ENCODE measurements at regions not wholly inside any gene's neighbourhood (a gene's known extent, or its start where the extent isn't known, plus 50 kb on each side); places are given as distances from the start of the nearest gene placed in this dataset.
A peak's percentile ranks its signal among the peaks of the same experiment; 100 is the strongest.

GRCh38 chr6:1542764-1543163, 67.0 kb upstream of the FOXC1 start:
- Histone ChIP-seq H3K27me3 (ENCODE audit: control insufficient read depth, insufficient read depth, low read length) (no peaks in the 10 kb centered on the region), H3K4me3 (ENCODE audit: low read depth, low read length) (no peak overlapping the region), H3K9me3 (ENCODE audit: control insufficient read depth in 2 of 2, low read length in 2 of 2) (peaks cover 0 to 4% of the 10 kb centered on the region in 2 experiments), H3K27ac (ENCODE audit: insufficient read depth, low read length, poor library complexity, severe bottlenecking) (no peak overlapping the region), H3K36me3 (ENCODE audit: control insufficient read depth, insufficient read depth, low read length) (no peaks in the 10 kb centered on the region), H3K4me1 (ENCODE audit: control insufficient read depth, insufficient read depth, low read length, poor library complexity, severe bottlenecking) (no peaks in the 10 kb centered on the region)
- H3K27me3 Mint-ChIP-seq: peaks cover 2% of the 10 kb centered on the region
- H3K36me3 Mint-ChIP-seq: peaks cover 20% of the 10 kb centered on the region
- DNase-seq: no peak
- peaks cover 0 to 21% (median 9%) of the 10 kb centered on the region in 4 donors for H3K4me1 Mint-ChIP-seq
- ATAC-seq (ENCODE audit: low read depth in 2 of 2): no peak
- H3K9me3 Mint-ChIP-seq: peaks cover 0 to 12% (median 0%) of the 10 kb centered on the region in 7 donors
- no peak overlapping the region for H3K27ac Mint-ChIP-seq
- H3K4me3 Mint-ChIP-seq: no peak overlapping the region

GRCh38 chr6:1544000-1544399, 65.7 kb upstream of the FOXC1 start:
- Histone ChIP-seq H3K9me3 (ENCODE audit: control insufficient read depth in 2 of 2, low read length in 2 of 2) (peaks cover 0 to 4% of the 10 kb centered on the region in 2 experiments), H3K4me1 (ENCODE audit: control insufficient read depth, insufficient read depth, low read length, poor library complexity, severe bottlenecking) (no peaks in the 10 kb centered on the region), H3K27ac (ENCODE audit: insufficient read depth, low read length, poor library complexity, severe bottlenecking) (no peak overlapping the region), H3K36me3 (ENCODE audit: control insufficient read depth, insufficient read depth, low read length) (peaks cover 2% of the 10 kb centered on the region), H3K27me3 (ENCODE audit: control insufficient read depth, insufficient read depth, low read length) (no peaks in the 10 kb centered on the region), H3K4me3 (ENCODE audit: low read depth, low read length) (no peak overlapping the region)
- DNase-seq (no peak), ATAC-seq (ENCODE audit: low read depth in 2 of 2) (no peak)
- Mint-ChIP-seq H3K27me3 (peaks cover 4% of the 10 kb centered on the region), H3K4me1 (peaks cover 0 to 12% (median 9%) of the 10 kb centered on the region in 4 donors), H3K36me3 (peaks cover 26% of the 10 kb centered on the region), H3K4me3 (no peak overlapping the region), H3K27ac (no peak overlapping the region), H3K9me3 (peaks cover 0 to 12% (median 0%) of the 10 kb centered on the region in 7 donors)

DNA sequence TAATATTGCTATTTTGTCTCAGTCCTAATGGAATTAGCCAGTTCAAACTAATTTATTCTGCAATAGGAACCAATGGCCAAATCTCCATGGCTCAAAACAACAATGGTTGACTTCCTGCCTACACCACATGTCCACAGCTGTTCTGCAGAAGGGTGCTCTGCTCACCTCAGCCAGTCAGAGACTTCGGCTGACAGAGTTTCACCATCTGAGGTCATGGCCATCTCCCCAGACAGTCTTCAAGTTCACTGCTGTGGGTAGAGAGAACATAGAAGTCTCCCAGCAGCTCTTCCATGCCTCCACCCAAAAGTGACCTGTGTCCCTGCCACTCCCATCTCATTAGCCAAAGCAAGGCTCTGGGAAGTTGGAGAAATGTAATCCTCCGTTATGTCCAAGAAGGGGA, 65.1 kb upstream of the FOXC1 start:
- Mint-ChIP-seq H3K9me3 (peaks cover 0 to 12% (median 0%) of the 10 kb centered on the region in 7 donors), H3K4me3 (no peak overlapping the region), H3K27ac (peak overlapping the region in 1 of 3 donors; percentile 44), H3K27me3 (peaks cover 4% of the 10 kb centered on the region), H3K36me3 (peaks cover 26% of the 10 kb centered on the region), H3K4me1 (peaks cover 0 to 12% (median 8%) of the 10 kb centered on the region in 4 donors)
- Histone ChIP-seq H3K27me3 (ENCODE audit: control insufficient read depth, insufficient read depth, low read length) (no peaks in the 10 kb centered on the region), H3K27ac (ENCODE audit: insufficient read depth, low read length, poor library complexity, severe bottlenecking) (no peak overlapping the region), H3K4me3 (ENCODE audit: low read depth, low read length) (no peak overlapping the region), H3K4me1 (ENCODE audit: control insufficient read depth, insufficient read depth, low read length, poor library complexity, severe bottlenecking) (no peaks in the 10 kb centered on the region), H3K36me3 (ENCODE audit: control insufficient read depth, insufficient read depth, low read length) (peaks cover 2% of the 10 kb centered on the region), H3K9me3 (ENCODE audit: control insufficient read depth in 2 of 2, low read length in 2 of 2) (peaks cover 0 to 4% of the 10 kb centered on the region in 2 experiments)
- ATAC-seq (ENCODE audit: low read depth in 2 of 2) (no peak), DNase-seq (no peak)

DNA sequence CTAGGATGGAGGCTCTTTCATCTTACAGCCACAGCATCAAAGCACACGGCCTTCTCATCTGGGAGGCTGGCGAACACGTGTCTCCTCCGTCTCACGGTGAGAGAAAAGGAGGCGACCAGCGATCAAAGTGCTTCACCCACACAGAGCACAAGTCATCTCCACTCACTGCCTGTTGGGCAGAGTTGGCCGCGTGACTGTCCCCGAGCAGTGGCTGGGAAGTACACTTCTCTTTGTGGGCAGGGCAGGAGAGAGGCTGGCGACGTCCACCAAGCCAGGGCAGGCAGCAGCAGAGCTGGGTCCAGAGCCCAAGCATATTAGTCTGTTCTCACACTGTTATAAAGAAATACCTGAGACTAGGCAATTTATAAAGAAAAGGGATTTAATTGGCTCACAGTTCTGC, 64.1 kb upstream of the FOXC1 start:
- H3K27me3 ChIP-seq (ENCODE audit: control insufficient read depth, insufficient read depth, low read length): no peaks in the 10 kb centered on the region
- ATAC-seq (ENCODE audit: low read depth in 2 of 2) (no peak), DNase-seq (no peak)
- Mint-ChIP-seq H3K27me3 (peaks cover 7% of the 10 kb centered on the region), H3K4me3 (no peak overlapping the region), H3K27ac (no peak overlapping the region), H3K9me3 (peaks cover 0 to 12% (median 0%) of the 10 kb centered on the region in 7 donors), H3K4me1 (peaks cover 0 to 10% (median 8%) of the 10 kb centered on the region in 4 donors), H3K36me3 (peaks cover 25% of the 10 kb centered on the region)
- H3K27ac ChIP-seq (ENCODE audit: insufficient read depth, low read length, poor library complexity, severe bottlenecking): no peak overlapping the region
- H3K36me3 ChIP-seq (ENCODE audit: control insufficient read depth, insufficient read depth, low read length): peaks cover 2% of the 10 kb centered on the region
- H3K4me3 ChIP-seq (ENCODE audit: low read depth, low read length): no peak overlapping the region
- H3K4me1 ChIP-seq (ENCODE audit: control insufficient read depth, insufficient read depth, low read length, poor library complexity, severe bottlenecking): no peaks in the 10 kb centered on the region
- peaks cover 0 to 4% of the 10 kb centered on the region in 2 experiments for H3K9me3 ChIP-seq (ENCODE audit: control insufficient read depth in 2 of 2, low read length in 2 of 2)

DNA sequence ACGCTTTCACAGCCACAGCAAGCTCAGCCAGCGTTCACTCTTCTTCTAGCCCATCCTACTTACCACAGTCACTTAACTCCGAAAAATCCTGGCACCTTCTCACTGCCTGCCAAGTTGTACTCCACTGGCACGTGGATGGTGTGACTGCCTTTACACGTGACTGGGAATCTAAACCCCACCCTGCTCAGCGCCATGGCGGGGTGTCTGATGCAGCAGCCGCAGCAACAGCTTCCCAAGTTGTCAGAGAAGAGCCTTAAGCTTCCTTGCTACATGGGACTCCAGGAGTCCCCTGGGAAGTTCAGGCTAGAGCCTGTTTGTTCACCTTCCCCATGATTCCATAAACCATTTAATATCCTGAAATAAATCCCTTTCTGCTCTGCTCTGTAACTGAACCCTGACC, 61.9 kb upstream of the FOXC1 start:
- H3K27me3 Mint-ChIP-seq: peaks cover 8% of the 10 kb centered on the region
- H3K27ac ChIP-seq (ENCODE audit: insufficient read depth, low read length, poor library complexity, severe bottlenecking): no peak overlapping the region
- H3K27me3 ChIP-seq (ENCODE audit: control insufficient read depth, insufficient read depth, low read length): no peaks in the 10 kb centered on the region
- H3K36me3 ChIP-seq (ENCODE audit: control insufficient read depth, insufficient read depth, low read length): peaks cover 2% of the 10 kb centered on the region
- peaks cover 0 to 12% (median 0%) of the 10 kb centered on the region in 7 donors for H3K9me3 Mint-ChIP-seq
- peaks cover 22% of the 10 kb centered on the region for H3K36me3 Mint-ChIP-seq
- no peak for ATAC-seq (ENCODE audit: low read depth in 2 of 2)
- H3K4me3 Mint-ChIP-seq: no peak overlapping the region
- DNase-seq: no peak
- H3K4me1 ChIP-seq (ENCODE audit: control insufficient read depth, insufficient read depth, low read length, poor library complexity, severe bottlenecking): peaks cover 6% of the 10 kb centered on the region
- H3K9me3 ChIP-seq (ENCODE audit: control insufficient read depth in 2 of 2, low read length in 2 of 2): peaks cover 0 to 2% of the 10 kb centered on the region in 2 experiments
- peaks cover 4 to 18% (median 11%) of the 10 kb centered on the region in 4 donors for H3K4me1 Mint-ChIP-seq
- no peak overlapping the region for H3K4me3 ChIP-seq (ENCODE audit: low read depth, low read length)
- H3K27ac Mint-ChIP-seq: no peak overlapping the region

GRCh38 chr6:1551249-1551648, 58.5 kb upstream of the FOXC1 start:
- Mint-ChIP-seq H3K9me3 (peaks cover 0 to 3% (median 0%) of the 10 kb centered on the region in 7 donors), H3K4me3 (peak overlapping the region in 1 of 4 donors; percentile 35), H3K27me3 (peaks cover 13% of the 10 kb centered on the region), H3K4me1 (peaks cover 4 to 39% (median 24%) of the 10 kb centered on the region in 4 donors), H3K36me3 (peaks cover 9% of the 10 kb centered on the region), H3K27ac (no peak overlapping the region)
- no peak for ATAC-seq (ENCODE audit: low read depth in 2 of 2)
- Histone ChIP-seq H3K9me3 (ENCODE audit: control insufficient read depth in 2 of 2, low read length in 2 of 2) (no peaks in the 10 kb centered on the region), H3K36me3 (ENCODE audit: control insufficient read depth, insufficient read depth, low read length) (peaks cover 2% of the 10 kb centered on the region), H3K27ac (ENCODE audit: insufficient read depth, low read length, poor library complexity, severe bottlenecking) (no peak overlapping the region), H3K4me3 (ENCODE audit: low read depth, low read length) (no peak overlapping the region), H3K27me3 (ENCODE audit: control insufficient read depth, insufficient read depth, low read length) (peaks cover under 1% of the 10 kb centered on the region), H3K4me1 (ENCODE audit: control insufficient read depth, insufficient read depth, low read length, poor library complexity, severe bottlenecking) (peaks cover 17% of the 10 kb centered on the region)
- DNase-seq: no peak

GRCh38 chr6:1552296-1552761, 57.4 kb upstream of the FOXC1 start:
- H3K36me3 Mint-ChIP-seq: peaks cover 6% of the 10 kb centered on the region
- DNase-seq (peak in 2 of 3 donors; percentile 21 to 70), ATAC-seq (ENCODE audit: low read depth in 2 of 2) (peak; percentile 46 to 58)
- peak overlapping the region in 1 of 3 donors; percentile 27 for H3K27ac Mint-ChIP-seq
- peaks cover 4 to 39% (median 23%) of the 10 kb centered on the region in 4 donors for H3K4me1 Mint-ChIP-seq
- peaks cover 2% of the 10 kb centered on the region for H3K36me3 ChIP-seq (ENCODE audit: control insufficient read depth, insufficient read depth, low read length)
- peaks cover 6% of the 10 kb centered on the region for H3K27me3 ChIP-seq (ENCODE audit: control insufficient read depth, insufficient read depth, low read length)
- no peak overlapping the region for H3K4me3 Mint-ChIP-seq
- H3K9me3 ChIP-seq (ENCODE audit: control insufficient read depth in 2 of 2, low read length in 2 of 2): no peaks in the 10 kb centered on the region
- peaks cover 13% of the 10 kb centered on the region for H3K27me3 Mint-ChIP-seq
- H3K4me1 ChIP-seq (ENCODE audit: control insufficient read depth, insufficient read depth, low read length, poor library complexity, severe bottlenecking): peaks cover 17% of the 10 kb centered on the region
- H3K27ac ChIP-seq (ENCODE audit: insufficient read depth, low read length, poor library complexity, severe bottlenecking): no peak overlapping the region
- peaks cover 0 to 3% (median 0%) of the 10 kb centered on the region in 7 donors for H3K9me3 Mint-ChIP-seq
- H3K4me3 ChIP-seq (ENCODE audit: low read depth, low read length): no peak overlapping the region

DNA sequence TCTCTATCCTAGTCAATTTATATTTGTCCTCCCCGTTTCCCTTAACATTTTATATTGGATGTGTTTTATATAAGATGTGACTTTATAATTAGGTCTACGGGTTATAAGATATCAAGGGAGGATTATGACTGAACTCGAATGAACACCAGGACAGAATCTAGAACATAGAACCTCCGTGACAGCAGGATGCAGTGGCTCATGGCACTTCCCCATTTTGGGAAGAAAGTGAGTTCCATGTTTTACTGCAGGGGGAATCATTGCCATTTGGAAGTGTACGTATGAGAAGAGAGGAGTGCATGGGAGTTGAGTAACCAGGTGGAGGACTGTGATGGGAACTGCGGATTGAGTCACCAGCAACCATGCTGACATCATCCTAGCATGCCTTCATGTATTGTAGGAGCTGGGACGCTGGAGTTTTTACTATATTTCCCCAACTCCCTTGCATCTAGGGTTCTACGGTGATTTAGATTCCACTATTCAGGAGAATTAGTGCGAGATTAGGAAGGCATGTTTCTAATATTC, 56.1 kb upstream of the FOXC1 start:
- no peak for ATAC-seq (ENCODE audit: low read depth in 2 of 2)
- Histone ChIP-seq H3K27me3 (ENCODE audit: control insufficient read depth, insufficient read depth, low read length) (peaks cover 9% of the 10 kb centered on the region), H3K9me3 (ENCODE audit: control insufficient read depth in 2 of 2, low read length in 2 of 2) (no peaks in the 10 kb centered on the region), H3K4me3 (ENCODE audit: low read depth, low read length) (peak overlapping the region; percentile 83), H3K4me1 (ENCODE audit: control insufficient read depth, insufficient read depth, low read length, poor library complexity, severe bottlenecking) (peaks cover 17% of the 10 kb centered on the region), H3K27ac (ENCODE audit: insufficient read depth, low read length, poor library complexity, severe bottlenecking) (no peak overlapping the region), H3K36me3 (ENCODE audit: control insufficient read depth, insufficient read depth, low read length) (no peaks in the 10 kb centered on the region)
- H3K4me1 Mint-ChIP-seq: peaks cover 4 to 39% (median 22%) of the 10 kb centered on the region in 4 donors
- H3K36me3 Mint-ChIP-seq: peaks cover under 1% of the 10 kb centered on the region
- H3K27ac Mint-ChIP-seq: peak overlapping the region in 1 of 3 donors; percentile 67
- H3K27me3 Mint-ChIP-seq: peaks cover 10% of the 10 kb centered on the region
- H3K9me3 Mint-ChIP-seq: peaks cover 0 to 2% (median 0%) of the 10 kb centered on the region in 7 donors
- H3K4me3 Mint-ChIP-seq: peak overlapping the region; percentile 7 to 89 (median 64)
- no peak for DNase-seq

Data from CD4-positive, CD25-positive, alpha-beta regulatory T cell (primary cell).